ENCODE measurements at regions not wholly inside any gene's neighbourhood (a gene's known extent, or its start where the extent isn't known, plus 50 kb on each side); places are given as distances from the start of the nearest gene placed in this dataset.
"Not testable (repeated sequence)": the region's sequence is repeated elsewhere in the genome, so short reads cannot be mapped to it uniquely, and the experiment has no call there.

DNA sequence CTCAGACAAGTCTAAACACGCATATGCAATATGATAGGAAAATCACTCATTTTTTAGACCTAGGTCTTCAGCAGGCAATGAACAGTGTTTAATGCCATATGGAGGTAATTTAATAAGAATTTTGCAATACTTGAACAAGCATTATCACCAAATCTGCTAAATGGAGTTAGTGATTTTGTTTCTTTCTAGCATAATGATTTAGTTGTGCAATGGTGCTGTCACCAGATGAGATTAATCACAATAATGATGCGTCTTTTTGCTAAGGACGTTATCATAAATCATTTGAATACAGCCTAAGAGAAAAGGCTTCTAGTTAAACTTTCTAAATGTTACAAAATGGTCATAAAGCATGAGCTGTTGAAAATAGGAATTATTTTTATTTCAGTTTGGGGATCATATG lies 170.0 kb upstream of the SLC16A7 start:
- Histone ChIP-seq H3K36me3 (ENCODE audit: control insufficient read depth in 2 of 2, insufficient read depth in 2 of 2, low read length in 1 of 2) (no peaks in the 10 kb centered on the region), H3K4me3 (ENCODE audit: low read length in 2 of 2) (no peak overlapping the region), H3K9me3 (ENCODE audit: control insufficient read depth in 2 of 2, insufficient read depth in 1 of 2, low read length in 1 of 2) (no peaks in the 10 kb centered on the region), H3K27me3 (ENCODE audit: control insufficient read depth in 2 of 2, insufficient read depth in 1 of 2, low read length in 1 of 2) (no peaks in the 10 kb centered on the region), H3K27ac (ENCODE audit: low read depth in 1 of 2, low read length in 1 of 2) (no peak overlapping the region), H3K4me1 (ENCODE audit: control insufficient read depth in 2 of 2, insufficient read depth in 2 of 2, low read length in 2 of 2) (no peaks in the 10 kb centered on the region)
- DNase-seq (ENCODE audit: low read depth in 6 of 9, low spot score in 9 of 9), result no peak
- 97% methylated on average over 3 of the region's 3 CpGs for WGBS

DNA sequence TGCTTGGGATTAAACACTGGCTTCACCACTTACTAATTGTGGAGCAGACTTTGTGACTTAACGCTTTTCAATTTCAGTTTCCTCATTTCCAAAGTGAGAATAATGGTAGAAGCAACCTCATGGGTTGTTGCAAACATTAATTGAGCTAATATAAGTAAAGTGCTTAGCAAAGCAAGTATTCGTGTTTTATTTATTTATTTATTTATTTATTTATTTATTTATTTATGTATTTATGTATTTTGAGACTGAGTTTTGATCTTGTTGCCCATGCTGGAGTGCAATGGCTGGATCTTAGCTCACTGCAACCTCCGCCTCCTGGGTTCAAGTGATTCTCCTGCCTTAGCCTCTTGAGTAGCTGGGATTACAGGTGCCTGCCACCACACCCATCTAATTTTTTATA lies 171.2 kb upstream of the SLC16A7 start:
- H3K4me3 ChIP-seq (ENCODE audit: low read length in 2 of 2); H3K36me3 ChIP-seq (ENCODE audit: control insufficient read depth in 2 of 2, insufficient read depth in 2 of 2, low read length in 1 of 2); H3K9me3 ChIP-seq (ENCODE audit: control insufficient read depth in 2 of 2, insufficient read depth in 1 of 2, low read length in 1 of 2); H3K27ac ChIP-seq (ENCODE audit: low read depth in 1 of 2, low read length in 1 of 2); H3K27me3 ChIP-seq (ENCODE audit: control insufficient read depth in 2 of 2, insufficient read depth in 1 of 2, low read length in 1 of 2); H3K4me1 ChIP-seq (ENCODE audit: control insufficient read depth in 2 of 2, insufficient read depth in 2 of 2, low read length in 2 of 2); DNase-seq (ENCODE audit: low read depth in 6 of 9, low spot score in 9 of 9): not testable (repeated sequence)
- WGBS, result 95% methylated on average over 3 of the region's 3 CpGs

DNA sequence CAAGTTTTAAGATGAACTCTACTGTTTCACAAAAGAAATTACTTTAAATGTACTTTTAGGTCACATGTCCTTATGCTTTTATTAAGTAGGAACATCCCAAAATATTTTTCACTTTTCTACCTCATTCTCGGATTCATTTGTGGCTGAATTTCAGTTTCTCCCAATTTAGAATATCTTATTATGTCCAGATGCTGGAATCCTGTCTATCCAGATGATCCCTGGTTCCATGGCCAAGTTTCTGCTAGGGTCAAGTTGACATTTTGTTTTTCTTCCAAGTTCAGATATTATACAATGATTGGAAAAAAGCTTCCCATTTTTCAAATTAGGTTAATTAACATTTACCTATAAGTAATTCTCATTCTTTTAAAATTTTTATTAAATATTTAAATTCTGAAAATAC lies 181.8 kb upstream of the SLC16A7 start:
- H3K27ac ChIP-seq (ENCODE audit: low read depth in 1 of 2, low read length in 1 of 2), result no peak overlapping the region
- H3K36me3 ChIP-seq (ENCODE audit: control insufficient read depth in 2 of 2, insufficient read depth in 2 of 2, low read length in 1 of 2), result no peaks in the 10 kb centered on the region
- WGBS, result 93% methylated on average over 1 of the region's 1 CpG
- H3K4me3 ChIP-seq (ENCODE audit: low read length in 2 of 2), result no peak overlapping the region
- H3K9me3 ChIP-seq (ENCODE audit: control insufficient read depth in 2 of 2, insufficient read depth in 1 of 2, low read length in 1 of 2), result no peaks in the 10 kb centered on the region
- no peaks in the 10 kb centered on the region for H3K4me1 ChIP-seq (ENCODE audit: control insufficient read depth in 2 of 2, insufficient read depth in 2 of 2, low read length in 2 of 2)
- no peaks in the 10 kb centered on the region for H3K27me3 ChIP-seq (ENCODE audit: control insufficient read depth in 2 of 2, insufficient read depth in 1 of 2, low read length in 1 of 2)
- DNase-seq (ENCODE audit: low read depth in 6 of 9, low spot score in 9 of 9), result no peak

DNA sequence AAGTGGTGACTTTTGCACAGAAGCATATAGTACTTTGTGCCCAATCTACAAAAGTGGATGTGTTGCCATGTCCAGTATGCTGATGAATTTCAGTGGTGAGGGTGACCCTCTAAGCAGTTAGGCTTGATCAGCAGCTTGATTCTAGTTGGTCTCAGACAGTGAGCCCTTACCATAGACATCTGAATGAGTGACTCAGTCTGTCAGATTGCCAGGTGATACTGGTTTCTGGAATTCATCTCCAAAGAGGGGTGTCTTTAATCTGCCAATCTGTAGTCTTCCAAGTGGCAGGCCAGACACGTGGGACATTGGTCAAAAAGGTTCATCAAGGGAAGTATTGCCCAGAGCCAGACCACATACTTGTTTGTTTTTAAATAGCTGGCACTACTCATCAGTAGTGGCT lies 187.4 kb upstream of the SLC16A7 start:
- Histone ChIP-seq H3K4me1 (ENCODE audit: control insufficient read depth in 2 of 2, insufficient read depth in 2 of 2, low read length in 2 of 2) (no peaks in the 10 kb centered on the region), H3K9me3 (ENCODE audit: control insufficient read depth in 2 of 2, insufficient read depth in 1 of 2, low read length in 1 of 2) (no peaks in the 10 kb centered on the region), H3K36me3 (ENCODE audit: control insufficient read depth in 2 of 2, insufficient read depth in 2 of 2, low read length in 1 of 2) (no peaks in the 10 kb centered on the region), H3K27ac (ENCODE audit: low read depth in 1 of 2, low read length in 1 of 2) (no peak overlapping the region), H3K27me3 (ENCODE audit: control insufficient read depth in 2 of 2, insufficient read depth in 1 of 2, low read length in 1 of 2) (no peaks in the 10 kb centered on the region), H3K4me3 (ENCODE audit: low read length in 2 of 2) (no peak overlapping the region)
- no peak for DNase-seq (ENCODE audit: low read depth in 6 of 9, low spot score in 9 of 9)
- 91% methylated on average over 1 of the region's 1 CpG for WGBS

DNA sequence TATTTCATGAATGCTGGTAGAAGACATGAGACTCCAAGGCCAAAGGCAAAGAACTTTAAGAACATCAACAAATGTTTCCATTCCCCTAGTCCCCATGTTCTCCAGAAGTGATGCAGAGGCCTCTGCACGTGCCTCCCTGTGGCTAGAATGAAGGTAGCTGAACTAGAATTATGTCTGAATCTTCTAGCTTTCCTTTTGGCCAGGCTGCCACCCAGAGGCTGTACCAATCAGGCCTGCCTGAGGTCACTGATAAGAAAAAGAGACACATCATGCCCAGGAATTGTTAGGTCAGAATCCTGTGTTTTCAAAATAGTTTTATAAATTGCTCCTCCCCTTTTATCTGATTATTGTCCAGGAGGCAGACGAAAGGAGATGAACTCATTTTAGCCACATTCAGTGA lies 188.0 kb upstream of the SLC16A7 start:
- Histone ChIP-seq H3K4me1 (ENCODE audit: control insufficient read depth in 2 of 2, insufficient read depth in 2 of 2, low read length in 2 of 2) (no peaks in the 10 kb centered on the region), H3K27ac (ENCODE audit: low read depth in 1 of 2, low read length in 1 of 2) (no peak overlapping the region), H3K4me3 (ENCODE audit: low read length in 2 of 2) (no peak overlapping the region), H3K9me3 (ENCODE audit: control insufficient read depth in 2 of 2, insufficient read depth in 1 of 2, low read length in 1 of 2) (no peaks in the 10 kb centered on the region), H3K27me3 (ENCODE audit: control insufficient read depth in 2 of 2, insufficient read depth in 1 of 2, low read length in 1 of 2) (no peaks in the 10 kb centered on the region), H3K36me3 (ENCODE audit: control insufficient read depth in 2 of 2, insufficient read depth in 2 of 2, low read length in 1 of 2) (no peaks in the 10 kb centered on the region)
- 91% methylated on average over 2 of the region's 2 CpGs for WGBS
- DNase-seq (ENCODE audit: low read depth in 6 of 9, low spot score in 9 of 9), result no peak

DNA sequence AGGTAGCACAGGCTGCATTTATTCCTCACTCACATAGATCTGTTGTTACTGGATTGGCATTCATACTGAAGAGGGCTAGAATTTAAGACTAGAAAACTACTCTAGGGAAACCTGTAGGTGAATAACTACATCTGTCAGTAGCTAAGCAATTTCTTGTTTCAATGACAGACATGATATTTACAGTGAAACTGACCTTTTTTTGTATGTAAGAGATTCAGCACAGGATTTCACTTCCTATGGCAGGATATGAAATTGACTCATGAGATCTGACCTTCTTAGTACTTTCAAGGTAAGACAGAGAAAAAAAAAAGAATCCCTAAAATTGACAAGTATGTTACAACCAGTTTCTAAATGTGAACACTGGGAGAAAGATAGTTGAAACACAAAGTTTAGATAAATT lies 189.8 kb upstream of the SLC16A7 start:
- no peaks in the 10 kb centered on the region for H3K36me3 ChIP-seq (ENCODE audit: control insufficient read depth in 2 of 2, insufficient read depth in 2 of 2, low read length in 1 of 2)
- no peaks in the 10 kb centered on the region for H3K9me3 ChIP-seq (ENCODE audit: control insufficient read depth in 2 of 2, insufficient read depth in 1 of 2, low read length in 1 of 2)
- DNase-seq (ENCODE audit: low read depth in 6 of 9, low spot score in 9 of 9), result no peak
- no peaks in the 10 kb centered on the region for H3K4me1 ChIP-seq (ENCODE audit: control insufficient read depth in 2 of 2, insufficient read depth in 2 of 2, low read length in 2 of 2)
- H3K27ac ChIP-seq (ENCODE audit: low read depth in 1 of 2, low read length in 1 of 2), result no peak overlapping the region
- no peak overlapping the region for H3K4me3 ChIP-seq (ENCODE audit: low read length in 2 of 2)
- no peaks in the 10 kb centered on the region for H3K27me3 ChIP-seq (ENCODE audit: control insufficient read depth in 2 of 2, insufficient read depth in 1 of 2, low read length in 1 of 2)

DNA sequence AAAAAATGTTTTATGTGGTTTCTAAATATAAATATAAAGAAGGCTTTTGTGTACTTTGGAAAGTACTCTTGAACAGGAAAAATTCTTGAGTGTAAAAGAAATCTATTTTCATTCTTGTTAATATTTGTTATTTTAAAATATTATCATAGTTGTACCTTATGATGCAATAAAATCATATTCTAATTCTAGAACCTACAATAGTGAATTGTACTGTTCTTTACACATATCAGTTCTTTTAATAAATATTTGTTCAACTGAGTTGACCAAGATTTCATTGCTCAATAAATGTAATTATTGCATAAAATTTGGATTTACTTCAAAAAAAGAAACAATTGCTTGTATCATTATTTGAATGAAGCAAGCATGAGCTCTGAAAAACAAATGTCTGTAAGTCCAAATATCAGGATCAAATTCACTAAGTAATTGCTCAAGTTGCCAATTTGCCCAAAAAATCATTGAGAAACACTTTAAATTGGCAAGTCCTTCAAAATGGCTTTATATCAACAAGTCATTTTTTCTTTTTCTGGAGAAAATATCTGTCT lies 191.6 kb upstream of the SLC16A7 start:
- Histone ChIP-seq H3K36me3 (ENCODE audit: control insufficient read depth in 2 of 2, insufficient read depth in 2 of 2, low read length in 1 of 2) (no peaks in the 10 kb centered on the region), H3K9me3 (ENCODE audit: control insufficient read depth in 2 of 2, insufficient read depth in 1 of 2, low read length in 1 of 2) (no peaks in the 10 kb centered on the region), H3K27me3 (ENCODE audit: control insufficient read depth in 2 of 2, insufficient read depth in 1 of 2, low read length in 1 of 2) (no peaks in the 10 kb centered on the region), H3K4me3 (ENCODE audit: low read length in 2 of 2) (no peak overlapping the region), H3K4me1 (ENCODE audit: control insufficient read depth in 2 of 2, insufficient read depth in 2 of 2, low read length in 2 of 2) (no peaks in the 10 kb centered on the region), H3K27ac (ENCODE audit: low read depth in 1 of 2, low read length in 1 of 2) (no peak overlapping the region)
- no peak for DNase-seq (ENCODE audit: low read depth in 6 of 9, low spot score in 9 of 9)

DNA sequence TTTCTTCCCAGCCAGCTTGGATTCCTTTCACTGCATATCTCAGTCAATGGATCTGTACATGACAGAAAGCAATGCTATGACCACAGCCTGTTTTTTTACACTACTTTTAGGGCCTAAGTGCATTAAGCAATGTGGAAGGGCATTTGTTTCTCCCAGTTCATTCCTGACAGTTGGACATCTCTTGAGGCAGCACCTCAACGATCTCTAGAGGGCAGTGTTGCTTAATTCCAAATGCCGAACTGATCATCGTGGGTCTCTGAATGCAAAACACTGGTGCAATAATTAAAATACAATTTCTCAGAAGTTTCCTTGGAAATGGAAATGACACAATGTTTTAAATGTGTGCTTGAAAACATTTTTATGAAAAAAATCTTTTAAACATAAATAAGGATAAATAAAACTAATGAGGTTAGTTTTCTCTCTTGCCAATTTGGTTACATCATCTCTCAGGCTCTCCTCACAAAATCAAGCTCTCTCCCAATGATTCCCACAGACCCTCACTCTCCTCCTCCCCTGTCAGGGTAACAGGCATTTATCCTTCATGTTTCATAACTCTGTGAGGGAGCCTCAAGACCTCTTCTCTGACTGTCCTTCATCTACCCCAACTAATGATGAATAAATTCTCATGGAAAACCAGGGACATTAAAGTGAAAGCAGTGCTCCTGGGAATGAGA lies 192.4 kb upstream of the SLC16A7 start:
- Histone ChIP-seq H3K36me3 (ENCODE audit: control insufficient read depth in 2 of 2, insufficient read depth in 2 of 2, low read length in 1 of 2) (no peaks in the 10 kb centered on the region), H3K4me1 (ENCODE audit: control insufficient read depth in 2 of 2, insufficient read depth in 2 of 2, low read length in 2 of 2) (no peaks in the 10 kb centered on the region), H3K4me3 (ENCODE audit: low read length in 2 of 2) (no peak overlapping the region), H3K27ac (ENCODE audit: low read depth in 1 of 2, low read length in 1 of 2) (no peak overlapping the region), H3K9me3 (ENCODE audit: control insufficient read depth in 2 of 2, insufficient read depth in 1 of 2, low read length in 1 of 2) (no peaks in the 10 kb centered on the region), H3K27me3 (ENCODE audit: control insufficient read depth in 2 of 2, insufficient read depth in 1 of 2, low read length in 1 of 2) (no peaks in the 10 kb centered on the region)
- WGBS, result 2% methylated on average over 3 of the region's 3 CpGs
- DNase-seq (ENCODE audit: low read depth in 6 of 9, low spot score in 9 of 9), result peak; percentile 4 to 64 (median 38)

DNA sequence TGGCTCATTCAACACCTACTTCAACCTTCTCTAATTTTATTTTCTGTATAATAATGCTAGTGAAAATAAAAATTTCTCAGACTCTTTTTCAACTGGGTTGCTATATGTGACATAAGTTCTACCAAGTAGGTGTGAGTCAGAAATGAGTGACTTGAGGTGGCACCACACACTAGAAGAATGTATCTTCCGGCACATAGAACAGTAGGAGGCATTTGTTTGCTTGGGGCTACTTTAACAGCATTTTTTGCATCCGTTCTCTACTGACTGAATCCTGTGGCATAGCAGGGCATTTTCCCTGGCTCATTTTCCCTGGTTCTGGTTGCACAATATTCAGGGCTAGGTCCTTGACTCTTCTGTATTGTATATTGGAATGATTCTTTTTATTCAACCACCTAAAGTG lies 194.0 kb upstream of the SLC16A7 start:
- no peaks in the 10 kb centered on the region for H3K9me3 ChIP-seq (ENCODE audit: control insufficient read depth in 2 of 2, insufficient read depth in 1 of 2, low read length in 1 of 2)
- 97% methylated on average over 2 of the region's 2 CpGs for WGBS

More for the DNA sequence above, 194.0 kb upstream of the SLC16A7 start:
- Histone ChIP-seq H3K36me3 (ENCODE audit: control insufficient read depth in 2 of 2, insufficient read depth in 2 of 2, low read length in 1 of 2) (no peaks in the 10 kb centered on the region), H3K4me1 (ENCODE audit: control insufficient read depth in 2 of 2, insufficient read depth in 2 of 2, low read length in 2 of 2) (no peaks in the 10 kb centered on the region), H3K27me3 (ENCODE audit: control insufficient read depth in 2 of 2, insufficient read depth in 1 of 2, low read length in 1 of 2) (no peaks in the 10 kb centered on the region), H3K4me3 (ENCODE audit: low read length in 2 of 2) (no peak overlapping the region), H3K27ac (ENCODE audit: low read depth in 1 of 2, low read length in 1 of 2) (no peak overlapping the region)
- DNase-seq (ENCODE audit: low read depth in 6 of 9, low spot score in 9 of 9), result no peak

All from thymus (tissue), 11 donors.